HUES48 (cell line): ENCODE measurements at regions not wholly inside any gene's neighbourhood (a gene's known extent, or its start where the extent isn't known, plus 50 kb on each side); places are given as distances from the start of the nearest gene placed in this dataset.
"Not testable (repeated sequence)": the region's sequence is repeated elsewhere in the genome, so short reads cannot be mapped to it uniquely, and the experiment has no call there.

ENCODE experiments used
- H3K27ac ChIP-seq: one replicate; pipeline ENCODE4 v1.7.0; 2013; ENCODE audit warnings: low read depth, low read length, inconsistent platforms
- H3K27me3 ChIP-seq: 2 replicates; pipeline ENCODE4 v1.6.1; 2013; ENCODE audit warnings: mild to moderate bottlenecking, low read length; ENCODE audit not compliant: control insufficient read depth, insufficient read depth
- H3K36me3 ChIP-seq: 2 replicates; pipeline ENCODE4 v1.6.1; 2013; ENCODE audit warnings: low read length; ENCODE audit not compliant: control insufficient read depth, insufficient read depth
- H3K4me1 ChIP-seq: 2 replicates; pipeline ENCODE4 v1.6.1; 2013; ENCODE audit warnings: mild to moderate bottlenecking, low read length; ENCODE audit not compliant: control insufficient read depth, insufficient read depth
- H3K4me3 ChIP-seq: 2 replicates; pipeline ENCODE4 v1.5.1; 2013; ENCODE audit warnings: mild to moderate bottlenecking, low read depth, low read length
- H3K9ac ChIP-seq: 2 replicates; pipeline ENCODE4 v1.6.1; 2013; ENCODE audit warnings: mild to moderate bottlenecking, low read depth, low read length, moderate library complexity
- H3K9me3 ChIP-seq: 2 replicates; pipeline ENCODE4 v1.6.1; 2013; ENCODE audit warnings: low read length; ENCODE audit not compliant: control insufficient read depth, insufficient read depth

DNA sequence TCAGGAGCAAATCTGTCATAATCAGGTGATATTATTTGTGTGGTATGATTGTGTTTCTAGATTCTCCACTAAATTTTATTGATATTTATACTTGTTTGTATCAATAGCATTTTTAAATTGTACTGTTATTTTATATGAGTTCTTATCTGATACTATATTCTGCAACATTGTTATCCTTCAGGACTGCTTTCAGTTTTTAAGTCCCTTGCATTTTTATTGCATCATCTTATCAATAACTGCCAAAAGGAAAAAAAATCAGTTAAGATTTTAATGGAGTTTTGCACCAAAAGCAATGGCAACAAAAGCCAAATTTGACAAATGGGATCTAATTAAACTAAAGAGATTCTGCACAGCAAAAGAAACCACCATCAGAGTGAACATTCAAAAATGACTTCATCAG is 741.3 kb upstream of the CTNND2 start:
- no peaks in the 10 kb centered on the region for H3K9me3 ChIP-seq
- no peaks in the 10 kb centered on the region for H3K27me3 ChIP-seq

DNA sequence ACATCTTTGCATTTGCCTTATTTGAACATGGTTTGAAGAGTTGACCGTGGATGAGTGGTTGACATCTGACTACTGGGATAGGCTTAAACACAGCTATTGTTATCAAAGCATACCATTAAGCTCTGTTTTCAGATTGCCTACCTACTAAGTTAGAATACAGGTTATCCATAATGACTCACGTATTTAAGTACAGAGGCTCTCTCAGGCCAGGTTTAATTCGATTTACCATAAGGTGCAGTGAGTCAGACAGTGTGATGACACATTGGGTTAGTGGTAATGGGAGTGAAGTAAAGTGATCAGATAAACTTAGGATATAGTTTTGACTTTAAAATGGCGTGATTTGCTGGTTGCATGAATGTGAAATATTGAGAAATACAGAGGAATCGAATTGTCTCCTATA is 732.0 kb upstream of the CTNND2 start:
- Histone ChIP-seq H3K4me1 (0 out of 2 replicates have a peak, but pooled peaks cover 3% of the 10 kb centered on the region), H3K4me3 (no peak overlapping the region), H3K9ac (no peak overlapping the region), H3K36me3 (no peaks in the 10 kb centered on the region), H3K9me3 (no peaks in the 10 kb centered on the region), H3K27ac (no peak overlapping the region), H3K27me3 (no peaks in the 10 kb centered on the region)

More for the DNA sequence above, 741.3 kb upstream of the CTNND2 start:
- no peak overlapping the region for H3K4me3 ChIP-seq
- no peaks in the 10 kb centered on the region for H3K36me3 ChIP-seq
- no peak overlapping the region for H3K27ac ChIP-seq
- H3K4me1 ChIP-seq, result peaks cover 8% of the 10 kb centered on the region; the same call in 1 of the 2 replicates
- no peak overlapping the region for H3K9ac ChIP-seq

DNA sequence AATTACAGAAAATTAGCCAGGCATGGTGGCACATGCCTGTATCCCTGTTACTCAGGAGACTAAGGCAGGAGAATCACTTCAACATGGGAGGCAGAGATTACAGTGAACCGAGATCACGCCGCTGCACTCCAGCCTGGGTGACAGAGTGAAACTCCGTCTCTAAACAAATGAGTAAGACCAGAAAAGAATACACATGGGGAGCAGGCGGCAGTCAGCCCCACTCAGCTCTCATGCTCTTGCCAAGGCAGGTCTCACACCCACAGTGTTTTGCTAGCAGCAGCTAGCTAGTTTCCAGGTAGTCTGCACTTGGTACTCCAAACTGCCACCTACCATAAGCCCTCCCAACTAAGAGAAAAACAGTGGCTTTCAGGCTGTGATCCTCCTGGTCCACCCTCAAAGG is 722.3 kb upstream of the CTNND2 start:
- no peaks in the 10 kb centered on the region for H3K36me3 ChIP-seq
- peak overlapping the region; percentile 71 for H3K9ac ChIP-seq
- H3K4me3 ChIP-seq, result peak overlapping the region; percentile 61
- no peak overlapping the region for H3K27ac ChIP-seq
- no peaks in the 10 kb centered on the region for H3K27me3 ChIP-seq
- no peaks in the 10 kb centered on the region for H3K9me3 ChIP-seq
- peaks cover 41% of the 10 kb centered on the region for H3K4me1 ChIP-seq

DNA sequence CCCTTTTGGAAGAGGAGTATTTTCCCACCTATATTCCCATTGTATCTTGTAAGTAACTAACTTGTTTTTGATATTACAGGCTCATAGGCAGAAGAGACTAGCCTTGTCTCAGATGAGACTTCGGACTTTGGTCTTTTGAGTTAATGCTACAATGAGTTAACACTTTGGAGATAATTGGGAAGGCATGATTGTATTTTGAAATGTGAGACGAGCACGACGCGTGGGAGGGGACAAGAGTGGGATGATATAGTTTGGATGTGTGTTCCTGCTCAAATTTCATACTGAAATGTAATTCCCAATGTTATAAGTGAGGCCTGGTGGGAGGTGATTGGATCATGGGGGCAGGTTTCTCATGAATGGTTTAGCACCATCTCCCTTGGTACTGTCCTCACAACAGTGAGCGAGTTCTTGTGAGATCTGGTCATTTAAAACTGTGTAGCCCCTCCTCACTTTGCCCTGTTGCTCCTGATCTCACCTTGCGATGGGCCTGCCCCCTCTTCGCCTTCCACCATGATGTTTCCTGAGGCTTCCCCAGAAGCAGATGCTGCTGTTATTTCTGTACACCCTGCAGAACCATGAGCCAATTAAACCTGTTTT is 721.5 kb upstream of the CTNND2 start:
- peaks cover 43% of the 10 kb centered on the region for H3K4me1 ChIP-seq
- no peaks in the 10 kb centered on the region for H3K36me3 ChIP-seq
- peak overlapping the region; percentile 61 for H3K4me3 ChIP-seq
- peak overlapping the region; percentile 71 for H3K9ac ChIP-seq
- peaks cover 3% of the 10 kb centered on the region; the same call in 1 of the 2 replicates for H3K9me3 ChIP-seq
- no peaks in the 10 kb centered on the region for H3K27me3 ChIP-seq
- H3K27ac ChIP-seq, result no peak overlapping the region

DNA sequence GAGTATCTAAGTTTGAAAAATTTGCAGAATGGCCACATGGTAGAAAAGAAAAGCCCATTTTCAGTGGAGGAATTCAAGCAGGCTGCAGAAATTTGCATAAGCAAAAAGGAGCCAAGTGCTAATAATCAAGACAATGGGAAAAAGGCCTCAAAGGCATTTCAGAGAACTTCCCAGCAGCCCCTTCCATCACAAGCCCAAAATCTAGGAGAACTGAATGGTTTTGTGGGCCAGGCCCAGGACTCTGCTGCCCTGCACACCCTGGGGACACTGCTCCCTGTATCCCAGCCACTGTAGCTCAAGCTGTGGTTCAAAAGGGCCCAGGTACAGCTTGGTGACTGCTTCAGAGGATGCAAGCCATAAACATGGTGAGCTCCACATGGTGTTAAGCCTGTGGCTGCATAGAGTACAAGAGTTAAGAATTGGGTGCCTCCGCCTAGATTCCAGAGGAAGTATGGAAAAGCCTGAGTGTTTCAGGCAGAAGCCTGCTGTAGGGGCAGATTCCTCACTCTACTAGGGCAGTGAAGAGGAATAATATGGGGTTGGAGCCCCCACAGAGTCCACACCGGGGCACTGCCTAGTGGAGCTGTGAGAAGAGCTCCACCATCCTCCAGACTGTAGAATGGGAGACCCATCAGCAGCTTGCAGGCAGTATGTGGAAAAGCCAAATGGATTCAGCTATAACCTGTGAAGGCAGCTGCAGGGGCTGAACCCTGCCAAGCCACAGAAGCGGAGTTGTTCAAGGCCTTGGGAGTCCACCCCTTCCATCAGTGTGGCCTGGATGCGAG is 720.7 kb upstream of the CTNND2 start:
- H3K9me3 ChIP-seq, result peaks cover 3% of the 10 kb centered on the region; the same call in 1 of the 2 replicates
- no peaks in the 10 kb centered on the region for H3K36me3 ChIP-seq
- H3K27me3 ChIP-seq, result no peaks in the 10 kb centered on the region
- H3K4me1 ChIP-seq, result peaks cover 43% of the 10 kb centered on the region
- H3K9ac ChIP-seq, result peak overlapping the region; percentile 71
- H3K27ac ChIP-seq, result peak overlapping the region; percentile 78
- peak overlapping the region; percentile 61 for H3K4me3 ChIP-seq

DNA sequence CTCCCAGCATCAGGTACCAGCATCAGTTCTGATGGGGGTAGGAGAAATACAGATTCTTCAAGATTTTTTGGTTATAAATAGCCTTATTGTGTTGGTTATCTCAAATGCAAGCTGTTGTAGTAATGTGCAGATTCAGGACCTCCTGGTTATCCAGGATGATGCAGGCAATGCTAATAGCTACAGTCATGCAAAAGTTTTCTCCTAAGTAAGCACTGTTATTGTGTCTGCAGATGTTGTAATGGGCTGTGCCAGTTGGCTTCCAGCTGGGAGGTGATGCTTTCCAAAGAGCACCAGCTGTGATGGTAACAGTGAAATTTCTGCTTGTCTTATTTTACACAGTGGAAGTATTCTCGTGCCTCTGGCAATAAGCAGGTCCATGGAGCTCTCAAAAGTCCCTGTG is 719.2 kb upstream of the CTNND2 start:
- H3K4me1 ChIP-seq, result peaks cover 43% of the 10 kb centered on the region
- no peak overlapping the region for H3K4me3 ChIP-seq
- no peak overlapping the region for H3K9ac ChIP-seq
- no peaks in the 10 kb centered on the region for H3K36me3 ChIP-seq
- peaks cover 3% of the 10 kb centered on the region; the same call in 1 of the 2 replicates for H3K9me3 ChIP-seq
- H3K27me3 ChIP-seq, result no peaks in the 10 kb centered on the region
- peak overlapping the region; percentile 74 for H3K27ac ChIP-seq

DNA sequence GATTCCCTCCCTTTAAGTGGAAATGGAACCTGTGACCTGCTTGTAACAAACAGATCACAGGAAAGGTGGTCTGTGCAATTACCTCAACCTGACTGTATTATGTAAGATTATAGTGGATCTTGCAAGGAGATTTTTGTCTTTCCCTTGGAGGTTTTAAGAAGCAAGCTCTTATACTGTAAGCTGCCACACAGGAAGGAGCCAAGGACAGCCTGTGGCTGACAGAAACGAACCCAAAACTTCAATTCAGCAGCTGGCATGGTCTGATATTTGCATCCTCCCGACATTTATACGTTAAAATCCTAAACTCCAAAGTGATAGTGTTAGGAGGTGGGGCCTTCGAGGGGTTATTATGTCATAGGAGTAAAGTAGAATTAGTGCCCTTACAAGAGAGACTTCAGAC is 711.8 kb upstream of the CTNND2 start:
- Histone ChIP-seq H3K36me3 (no peaks in the 10 kb centered on the region), H3K4me3 (no peak overlapping the region), H3K27me3 (no peaks in the 10 kb centered on the region), H3K4me1 (no peaks in the 10 kb centered on the region), H3K9me3 (peaks cover 13% of the 10 kb centered on the region), H3K9ac (no peak overlapping the region), H3K27ac (no peak overlapping the region)

DNA sequence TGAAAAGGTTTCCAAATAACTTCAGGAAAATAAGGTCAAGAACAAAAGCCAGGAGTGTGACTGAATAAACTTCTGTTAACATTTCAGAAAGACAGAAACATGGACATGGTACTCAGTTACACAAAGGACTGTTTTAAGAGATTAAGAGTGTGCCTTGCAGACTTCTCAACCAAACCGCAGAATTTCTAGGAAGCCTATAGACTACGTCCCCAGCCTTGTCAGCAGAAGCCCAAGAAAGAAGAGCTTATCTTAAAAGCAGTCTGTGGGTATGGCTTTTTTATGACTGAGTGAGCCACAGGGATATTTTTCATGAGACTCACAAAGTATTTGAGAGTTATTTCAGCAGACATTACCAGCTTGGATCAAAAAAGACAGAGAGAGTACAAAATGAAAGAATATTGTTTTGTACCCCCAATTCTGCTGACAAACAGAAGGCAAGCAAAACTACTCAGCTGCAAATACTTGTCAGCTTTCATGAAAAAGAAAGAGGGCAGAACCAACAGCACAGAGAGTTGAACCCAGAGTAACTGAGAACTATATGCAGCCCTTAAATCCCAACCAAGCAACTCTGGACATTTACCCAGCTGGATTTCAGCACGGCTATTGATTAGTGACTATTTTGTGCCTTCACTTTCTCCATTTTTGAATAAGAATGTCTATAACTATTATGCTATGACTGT is 711.0 kb upstream of the CTNND2 start:
- Histone ChIP-seq H3K9ac (no peak overlapping the region), H3K27me3 (no peaks in the 10 kb centered on the region), H3K9me3 (peaks cover 11% of the 10 kb centered on the region), H3K4me1 (no peaks in the 10 kb centered on the region), H3K36me3 (no peaks in the 10 kb centered on the region), H3K4me3 (no peak overlapping the region), H3K27ac (no peak overlapping the region)

DNA sequence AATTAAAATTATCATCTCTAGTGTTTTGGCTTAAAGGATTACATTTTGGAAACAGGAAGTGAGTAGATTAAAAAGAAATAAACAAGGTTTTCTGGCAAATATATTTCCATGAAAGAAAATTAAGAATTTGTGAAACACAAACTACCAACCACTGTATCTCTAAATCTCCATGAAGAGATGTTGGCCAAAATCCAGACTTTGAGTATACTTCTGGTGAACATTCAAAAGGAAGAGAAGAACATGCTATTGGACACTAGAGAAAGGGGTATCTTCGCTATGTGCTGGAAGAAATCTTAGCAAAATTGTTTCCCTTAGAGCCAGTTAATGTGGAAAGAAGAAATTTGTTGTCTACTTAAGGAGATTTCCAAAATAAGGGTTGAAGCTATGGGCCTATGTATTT is 710.4 kb upstream of the CTNND2 start:
- H3K27ac ChIP-seq, result no peak overlapping the region
- no peaks in the 10 kb centered on the region for H3K27me3 ChIP-seq
- H3K4me1 ChIP-seq, result no peaks in the 10 kb centered on the region
- no peaks in the 10 kb centered on the region for H3K36me3 ChIP-seq
- H3K4me3 ChIP-seq, result no peak overlapping the region
- no peak overlapping the region for H3K9ac ChIP-seq
- peaks cover 11% of the 10 kb centered on the region for H3K9me3 ChIP-seq

DNA sequence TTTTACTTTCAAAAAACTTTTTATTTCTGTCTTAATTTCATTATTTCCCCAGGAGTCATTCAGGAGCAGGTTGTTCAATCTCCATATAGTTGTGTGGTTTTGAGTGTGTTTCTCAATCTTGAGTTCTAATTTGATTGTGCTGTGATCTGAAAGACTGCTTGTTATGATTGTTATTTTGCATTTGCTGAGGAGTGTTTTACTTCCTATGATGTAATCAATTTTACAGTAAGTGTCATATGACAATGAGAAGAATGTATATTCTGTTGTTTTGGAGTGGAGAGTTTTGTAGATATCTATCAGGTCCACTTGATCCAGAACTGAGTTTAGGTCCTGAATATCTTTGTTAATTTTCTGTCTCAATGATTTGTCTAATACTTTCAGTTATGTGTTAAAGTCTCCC is 706.9 kb upstream of the CTNND2 start:
- Histone ChIP-seq H3K9me3 (peaks cover 2% of the 10 kb centered on the region; the same call in 1 of the 2 replicates), H3K27me3 (no peaks in the 10 kb centered on the region), H3K36me3 (no peaks in the 10 kb centered on the region), H3K4me3 (no peak overlapping the region), H3K27ac (no peak overlapping the region), H3K4me1 (no peaks in the 10 kb centered on the region), H3K9ac (no peak overlapping the region)

DNA sequence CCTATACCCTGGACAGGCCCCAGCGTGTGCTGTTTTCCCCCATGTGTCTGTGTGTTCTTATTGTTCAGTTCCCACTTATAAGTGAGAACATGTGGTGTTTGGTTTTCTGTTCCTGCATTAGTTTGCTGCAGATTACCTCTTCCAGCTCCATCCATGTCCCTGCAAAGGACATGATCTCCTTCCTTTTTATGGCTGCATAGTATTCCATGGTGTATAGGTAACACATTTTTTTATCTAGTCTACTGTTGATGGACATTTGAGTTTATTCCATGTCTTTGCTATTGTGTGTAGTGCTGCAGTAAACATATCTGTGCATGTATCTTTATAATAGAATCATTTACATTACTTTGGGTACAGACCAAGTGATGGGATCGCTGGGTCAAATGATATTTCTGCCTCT is 703.6 kb upstream of the CTNND2 start:
- H3K4me1 ChIP-seq, H3K9me3 ChIP-seq, H3K4me3 ChIP-seq, H3K27ac ChIP-seq, H3K36me3 ChIP-seq, H3K27me3 ChIP-seq, H3K9ac ChIP-seq: not testable (repeated sequence)
